H1 (cell line): ENCODE measurements at regions not wholly inside any gene's neighbourhood (a gene's known extent, or its start where the extent isn't known, plus 50 kb on each side); places are given as distances from the start of the nearest gene placed in this dataset.

Experiments used
- CTCF ChIA-PET: fragments of 300-600 bp; sonication (Branson Sonifier 250); formaldehyde crosslinking; loops from one replicate; lab custom pipeline; 2021; ENCODE audit not compliant: partially characterized antibody; lab: Charles Lee
- POLR2A ChIA-PET: fragments of 300-600 bp; sonication (Branson Sonifier 250); formaldehyde crosslinking; loops from one replicate; lab custom pipeline; 2021; ENCODE audit warnings: inconsistent platforms; ENCODE audit not compliant: partially characterized antibody; lab: Charles Lee
- DNase-seq, 2 experiments: peaks; one replicate each; pipeline versions ENCODE4 v3.0.0 to v3.0.0-alpha.2; 2010 to 2022; ENCODE audit warnings: low spot score in 2 of 2, low read depth in 1 of 2, mixed read lengths in 1 of 2
- FAIRE-seq: peaks from 2 replicates; lab custom pipeline; 2011; peaks lifted over from hg19 to GRCh38; lab: Jason Lieb, UNC
- H2AFZ ChIP-seq: 2 replicates; pipeline ENCODE4 v1.8.1; 2012; ENCODE audit warnings: low read length, inconsistent platforms
- H2AK5ac ChIP-seq: 2 replicates; pipeline ENCODE4 v1.6.1; 2013; ENCODE audit warnings: low read depth, low read length
- H2BK120ac ChIP-seq: replicated peaks from 2 replicates; pipeline ENCODE3; 2013; ENCODE audit warnings: low read depth, low read length, inconsistent platforms
- H2BK12ac ChIP-seq: 2 replicates; pipeline ENCODE4 v1.6.1; 2013; ENCODE audit warnings: low read depth, low read length
- H2BK15ac ChIP-seq: 2 replicates; pipeline ENCODE4 v1.6.1; 2013; ENCODE audit warnings: low read length
- H2BK20ac ChIP-seq: 2 replicates; pipeline ENCODE4 v1.6.1; 2013; ENCODE audit warnings: low read length
- H2BK5ac ChIP-seq: 2 replicates; pipeline ENCODE4 v1.6.1; 2013; ENCODE audit warnings: low read depth, low read length
- H3K14ac ChIP-seq: 2 replicates; pipeline ENCODE4 v1.6.1; 2013; ENCODE audit warnings: inconsistent platforms; ENCODE audit not compliant: insufficient read length
- H3K18ac ChIP-seq: 2 replicates; pipeline ENCODE4 v1.6.1; 2013; ENCODE audit warnings: low read length; ENCODE audit errors: extremely low read depth
- H3K23ac ChIP-seq: 2 replicates; pipeline ENCODE4 v1.6.1; 2013; ENCODE audit warnings: inconsistent platforms; ENCODE audit not compliant: insufficient read length
- H3K23me2 ChIP-seq: 2 replicates; pipeline ENCODE4 v1.6.1; 2013; ENCODE audit warnings: low read depth, low read length
- H3K27ac ChIP-seq: 2 replicates; pipeline ENCODE4 v1.6.1; 2011; ENCODE audit warnings: low read depth, low read length, inconsistent platforms
- H3K27me3 ChIP-seq, 4 experiments: replicated peaks in 1 of 4; 1 replicate in 1 of 4; 2 replicates in 3 of 4; pipeline versions ENCODE4 v1.6.1 to v1.8.1; 2011 to 2013; ENCODE audit warnings: low read length in 3 of 4, mild to moderate bottlenecking in 3 of 4, inconsistent platforms in 2 of 4, mixed read lengths in 2 of 4, moderate library complexity in 1 of 4; ENCODE audit not compliant: control insufficient read depth in 3 of 4, insufficient read depth in 3 of 4; ENCODE audit errors: extremely low read depth in 1 of 4
- H3K36me3 ChIP-seq, 4 experiments: 2 replicates each; pipeline versions ENCODE4 v1.6.1 to v1.8.1; 2011 to 2013; ENCODE audit warnings: mild to moderate bottlenecking in 4 of 4, low read length in 3 of 4, moderate library complexity in 2 of 4, control low read depth in 1 of 4, inconsistent platforms in 1 of 4; ENCODE audit not compliant: insufficient read depth in 4 of 4, control insufficient read depth in 2 of 4
- H3K4ac ChIP-seq: replicated peaks from 2 replicates; pipeline ENCODE3; 2013; ENCODE audit warnings: low read length, low read depth, mixed read lengths, inconsistent platforms; ENCODE audit not compliant: insufficient read length
- H3K4me1 ChIP-seq, 4 experiments: replicated peaks in 1 of 4; 1 replicate in 1 of 4; 2 replicates in 3 of 4; pipeline versions ENCODE4 v1.6.1 to v1.8.1; 2011 to 2013; ENCODE audit warnings: low read length in 3 of 4, inconsistent platforms in 2 of 4, mixed read lengths in 1 of 4; ENCODE audit not compliant: insufficient read depth in 4 of 4, control insufficient read depth in 3 of 4
- H3K4me2 ChIP-seq, 2 experiments: 2 replicates each; pipeline versions ENCODE4 v1.6.1 to v1.8.1; 2011 to 2013; ENCODE audit warnings: low read depth in 2 of 2, low read length in 2 of 2, control low read depth in 1 of 2, inconsistent platforms in 1 of 2, mild to moderate bottlenecking in 1 of 2; ENCODE audit not compliant: insufficient read depth in 1 of 2
- H3K4me3 ChIP-seq, 4 experiments: fragments of 200-600, 300-600 bp in 1 of 4; sonication (generic), shearing (Covaris generic), sonication (Bioruptor Twin) in 1 of 4; 2 replicates each; pipeline versions ENCODE4 v1.5.1 to v1.8.1; 2011 to 2016; ENCODE audit warnings: low read length in 4 of 4, low read depth in 3 of 4, control low read depth in 2 of 4, inconsistent platforms in 2 of 4, mild to moderate bottlenecking in 2 of 4, mixed read lengths in 1 of 4, moderate library complexity in 1 of 4; ENCODE audit not compliant: insufficient read depth in 2 of 4; ENCODE audit errors: extremely low read depth in 1 of 4
- H3K56ac ChIP-seq: replicated peaks from 2 replicates; pipeline ENCODE3; 2013; ENCODE audit warnings: low read depth, mild to moderate bottlenecking, mixed read lengths, low read length, inconsistent platforms; ENCODE audit not compliant: insufficient read length
- H3K79me1 ChIP-seq: 2 replicates; pipeline ENCODE4 v1.6.1; 2013; ENCODE audit warnings: low read depth, low read length, control low read depth
- H3K79me2 ChIP-seq, 2 experiments: 2 replicates each; pipeline versions ENCODE4 v1.6.1 to v1.8.1; 2012 to 2013; ENCODE audit warnings: low read length in 2 of 2, mild to moderate bottlenecking in 2 of 2, inconsistent platforms in 1 of 2; ENCODE audit not compliant: insufficient read depth in 2 of 2, control insufficient read depth in 1 of 2
- H3K9ac ChIP-seq, 4 experiments: replicated peaks in 1 of 4; 1 replicate in 1 of 4; 2 replicates in 3 of 4; pipeline versions ENCODE4 v1.6.1 to v1.8.1; 2011 to 2013; ENCODE audit warnings: low read depth in 3 of 4, low read length in 3 of 4, control low read depth in 2 of 4, mild to moderate bottlenecking in 2 of 4, moderate library complexity in 2 of 4, inconsistent platforms in 1 of 4; ENCODE audit errors: extremely low read depth in 1 of 4
- H3K9me3 ChIP-seq, 2 experiments: 2 replicates each; pipeline versions ENCODE4 v1.6.1 to v1.8.1; 2012 to 2013; ENCODE audit warnings: mild to moderate bottlenecking in 2 of 2, moderate library complexity in 2 of 2, control low read depth in 1 of 2, inconsistent platforms in 1 of 2, low read depth in 1 of 2, low read length in 1 of 2, mixed read lengths in 1 of 2; ENCODE audit not compliant: insufficient read depth in 2 of 2
- H4K20me1 ChIP-seq, 2 experiments: replicated peaks in 1 of 2; 2 replicates each; pipeline versions ENCODE3 to v1.8.1; 2011 to 2013; ENCODE audit warnings: inconsistent platforms in 2 of 2, low read length in 2 of 2, mild to moderate bottlenecking in 1 of 2; ENCODE audit not compliant: insufficient read depth in 2 of 2, control insufficient read depth in 1 of 2
- H4K5ac ChIP-seq: 2 replicates; pipeline ENCODE4 v1.6.1; 2013; ENCODE audit warnings: low read length, low read depth, mixed read lengths, inconsistent platforms; ENCODE audit not compliant: insufficient read length
- H4K8ac ChIP-seq: 2 replicates; pipeline ENCODE4 v1.8.0; 2013; ENCODE audit warnings: mild to moderate bottlenecking, moderate library complexity, low read length, inconsistent platforms; ENCODE audit not compliant: insufficient read depth; ENCODE audit errors: extremely low read depth
- H4K91ac ChIP-seq: replicated peaks from 2 replicates; pipeline ENCODE3; 2013; ENCODE audit warnings: low read length, mixed read lengths, inconsistent platforms; ENCODE audit not compliant: insufficient read length
- EZH2 ChIP-seq: fragments of 200-600 bp; sonication (generic); IDR thresholded peaks from 2 replicates; pipeline ENCODE4 v1.7.1; 2012; ENCODE audit warnings: low read depth, mild to moderate bottlenecking, moderate library complexity, low read length, inconsistent platforms; ENCODE audit not compliant: severe bottlenecking
- GTF2F1 ChIP-seq: IDR thresholded peaks from 2 replicates; pipeline ENCODE4 v1.6.1; 2012; ENCODE audit warnings: low read depth, low read length, improper control_type of control experiment, borderline replicate concordance
- JUN ChIP-seq: IDR thresholded peaks from 2 replicates; pipeline ENCODE4 v1.6.1; 2011; ENCODE audit warnings: low read depth, mild to moderate bottlenecking, improper control_type of control experiment, low read length
- MAFK ChIP-seq: IDR thresholded peaks from 2 replicates; pipeline ENCODE4 v1.6.1; 2012; ENCODE audit warnings: low read depth, mild to moderate bottlenecking, improper control_type of control experiment, low read length
- PHF8 ChIP-seq: fragments of 200-600 bp; sonication (generic); conservative IDR thresholded peaks from 2 replicates; pipeline ENCODE4 v1.7.1; 2012; ENCODE audit warnings: low read depth, mild to moderate bottlenecking, inconsistent platforms, low read length, moderate library complexity
- POLR2A ChIP-seq, 2 experiments: IDR thresholded peaks; 1 replicate in 1 of 2; 2 replicates in 1 of 2; pipeline ENCODE4 v1.6.1; 2011; ENCODE audit warnings: low read depth in 2 of 2, low read length in 2 of 2, mild to moderate bottlenecking in 2 of 2; ENCODE audit errors: control extremely low read depth in 1 of 2
- POLR2AphosphoS5 ChIP-seq: IDR thresholded peaks from 2 replicates; pipeline ENCODE4 v1.6.1; 2011; ENCODE audit warnings: low read depth, low read length
- RAD21 ChIP-seq, 2 experiments: IDR thresholded peaks in 1 of 2; conservative IDR thresholded peaks in 1 of 2; 2 replicates each; pipeline ENCODE4 v1.6.1; 2011; ENCODE audit warnings: low read depth in 2 of 2, low read length in 2 of 2, improper control_type of control experiment in 1 of 2, inconsistent platforms in 1 of 2, mild to moderate bottlenecking in 1 of 2, moderate library complexity in 1 of 2
- RNF2 ChIP-seq: fragments of 200-900, 300-1000 bp; sonication (generic); IDR thresholded peaks from 2 replicates; pipeline ENCODE4 v1.7.1; 2016; ENCODE audit warnings: borderline replicate concordance, low read depth, mild to moderate bottlenecking, antibody characterized with exemption, low read length; ENCODE audit not compliant: poor library complexity, severe bottlenecking; ENCODE audit errors: missing control alignments
- RXRA ChIP-seq: IDR thresholded peaks from 2 replicates; pipeline ENCODE4 v1.6.1; 2011; ENCODE audit warnings: low read depth, mild to moderate bottlenecking, low read length, moderate library complexity; ENCODE audit not compliant: insufficient read depth
- SAP30 ChIP-seq: fragments of 300-600 bp; sonication (generic); IDR thresholded peaks from 2 replicates; pipeline ENCODE4 v1.7.1; 2012; ENCODE audit warnings: low read length, moderate library complexity, mild to moderate bottlenecking, inconsistent platforms; ENCODE audit not compliant: insufficient read depth, insufficient replicate concordance
- SP4 ChIP-seq: IDR thresholded peaks from 2 replicates; pipeline ENCODE4 v1.6.1; 2012; ENCODE audit warnings: low read length, inconsistent platforms
- TAF1 ChIP-seq: IDR thresholded peaks from 2 replicates; pipeline ENCODE4 v1.6.1; 2011; ENCODE audit warnings: mild to moderate bottlenecking, low read depth, low read length
- TEAD4 ChIP-seq: IDR thresholded peaks from 2 replicates; pipeline ENCODE4 v1.6.1; 2012; ENCODE audit warnings: low read depth, low read length, inconsistent platforms, mixed read lengths
- WGBS, 2 experiments: shearing (Covaris generic) in 1 of 2; methylation state at CpG; one replicate each; pipeline versions ENCODE4 v1.1.6 to v1.1.7; 2013 to 2015; ENCODE audit warnings: low lambda C conversion rate in 2 of 2, mixed read lengths in 2 of 2, inconsistent platforms in 1 of 2, low coverage in 1 of 2, missing lambda C conversion rate in 1 of 2; ENCODE audit not compliant: insufficient replicate concordance in 2 of 2, insufficient coverage in 1 of 2, insufficient read length in 1 of 2; ENCODE audit errors: extremely low coverage in 1 of 2, missing lambda C conversion rate in 1 of 2; 5-methylcytosine and 5-hydroxymethylcytosine counted together

- H4K91ac ChIP-seq, result no peak overlapping the region
- 81% methylated on average over 2 of the region's 2 CpGs; no CpG with 5 or more reads in 1 of the 2 experiments for WGBS, 2 experiments
- no peaks in the 10 kb centered on the region for H3K27me3 ChIP-seq
- H3K27ac ChIP-seq, result no peak overlapping the region
- no peak overlapping the region for H3K14ac ChIP-seq
- H4K5ac ChIP-seq, result no peak overlapping the region
- H2BK12ac ChIP-seq, result no peak overlapping the region
- DNase-seq, result no peak
- H3K18ac ChIP-seq, result no peak overlapping the region
- H3K4me3 ChIP-seq, result no peak overlapping the region
- H2BK5ac ChIP-seq, result no peak overlapping the region
- no peak overlapping the region for H4K8ac ChIP-seq
- no peaks in the 10 kb centered on the region for H3K79me1 ChIP-seq
- H3K9ac ChIP-seq, result no peak overlapping the region
- no peak overlapping the region for H2BK120ac ChIP-seq
- H2AFZ ChIP-seq, result no peak overlapping the region
- ChIA-PET POLR2A (no interaction called here), CTCF (no interaction called here)
- no peaks in the 10 kb centered on the region for H3K4me1 ChIP-seq
- H3K4ac ChIP-seq, result no peak overlapping the region
- no peak overlapping the region for H2BK20ac ChIP-seq
- FAIRE-seq, result no peak
- no peaks in the 10 kb centered on the region for H3K79me2 ChIP-seq
- no peak overlapping the region for H2AK5ac ChIP-seq
- H3K23ac ChIP-seq, result no peak overlapping the region
- H3K56ac ChIP-seq, result no peak overlapping the region
- no peak overlapping the region for H2BK15ac ChIP-seq
- H4K20me1 ChIP-seq, result no peaks in the 10 kb centered on the region
- H3K4me2 ChIP-seq, result no peak overlapping the region
- H3K9me3 ChIP-seq, result no peaks in the 10 kb centered on the region
- no peaks in the 10 kb centered on the region for H3K23me2 ChIP-seq
- no peaks in the 10 kb centered on the region for H3K36me3 ChIP-seq
- TF ChIP-seq JUN (no peak), PHF8 (no peak), POLR2AphosphoS5 (no peak), MAFK (no peak), RXRA (no peak), GTF2F1 (no peak), TAF1 (no peak), TEAD4 (no peak), RAD21 (IDR thresholded peaks at IDR 0.05 in 1 of 2, conservative IDR thresholded peaks at IDR 0.05 in 1 of 2; ENCODE audit: low read depth in 2 of 2, low read length in 2 of 2) (no peak), SP4 (no peak), RNF2 (no peak), EZH2 (no peak), SAP30 (no peak), POLR2A (IDR thresholded peaks at IDR 0.05; ENCODE audit: control extremely low read depth in 1 of 2, low read depth in 2 of 2, low read length in 2 of 2) (no peak)
- TF ChIP-seq, all 59 proteins: peak for 0
Measured at GRCh38 chrX:42106556-42106955, 183.2 kb upstream of the CASK start.
